ENCODE measurements at regions not wholly inside any gene's neighbourhood (a gene's known extent, or its start where the extent isn't known, plus 50 kb on each side); places are given as distances from the start of the nearest gene placed in this dataset.

DNA sequence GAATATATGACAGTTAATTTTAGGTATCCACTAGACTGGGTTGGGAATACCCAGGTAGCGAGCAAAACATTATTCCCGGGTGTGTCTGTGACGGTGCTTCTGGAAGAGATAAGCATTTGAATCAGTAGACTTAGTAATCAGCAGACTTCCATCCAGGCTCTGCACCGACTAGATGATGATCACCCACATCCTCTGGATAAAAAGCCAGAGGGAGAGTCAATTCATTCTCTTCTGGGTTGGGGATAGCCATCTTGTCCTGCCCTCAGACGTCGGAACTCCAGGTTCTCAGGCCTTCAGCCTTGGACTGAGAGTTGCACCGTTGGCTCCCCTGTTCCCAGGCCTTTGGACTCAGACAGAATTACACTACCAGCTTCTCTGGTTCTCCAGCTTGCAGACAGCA is 168.0 kb downstream of the PHLDA1 start:
- no peak for TF ChIP-seq EZH2 (IDR thresholded peaks at IDR 0.05; ENCODE audit: insufficient read depth, poor library complexity, severe bottlenecking)
- TF ChIP-seq EZH2phosphoT487 (IDR thresholded peaks at IDR 0.05; ENCODE audit: insufficient read depth, low read depth) = no peak
